ENCODE measurements at regions not wholly inside any gene's neighbourhood (a gene's known extent, or its start where the extent isn't known, plus 50 kb on each side); places are given as distances from the start of the nearest gene placed in this dataset.
"Not testable (repeated sequence)": the region's sequence is repeated elsewhere in the genome, so short reads cannot be mapped to it uniquely, and the experiment has no call there.

DNA sequence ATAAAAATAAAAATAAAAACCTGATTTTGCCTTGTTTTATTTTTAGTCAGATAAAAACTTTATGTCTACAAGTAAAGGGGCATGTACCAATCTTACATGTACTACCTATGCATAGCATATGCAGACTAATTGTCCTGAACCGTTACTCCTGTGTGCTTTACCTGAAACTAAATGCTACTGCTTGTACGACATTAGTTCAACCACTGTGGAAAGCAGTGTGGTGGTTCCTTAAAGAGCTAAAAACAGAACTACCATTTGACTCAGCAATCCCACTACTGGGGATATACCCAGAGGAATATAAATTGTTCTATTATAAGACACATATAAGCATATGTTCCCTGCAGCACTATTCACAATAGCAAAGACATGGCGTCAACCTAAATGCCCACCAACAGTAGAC lies 426.0 kb upstream of the PMFBP1 start:
- no peak for DNase-seq (ENCODE audit: low read depth, low spot score)

- no peak for DNase-seq (ENCODE audit: low read depth, low spot score)
Measured at GRCh38 chr16:72596373-72596772, 424.4 kb upstream of the PMFBP1 start.

- no peak for DNase-seq (ENCODE audit: low read depth, low spot score)
Measured at GRCh38 chr16:72590151-72590937, 418.4 kb upstream of the PMFBP1 start.

DNA sequence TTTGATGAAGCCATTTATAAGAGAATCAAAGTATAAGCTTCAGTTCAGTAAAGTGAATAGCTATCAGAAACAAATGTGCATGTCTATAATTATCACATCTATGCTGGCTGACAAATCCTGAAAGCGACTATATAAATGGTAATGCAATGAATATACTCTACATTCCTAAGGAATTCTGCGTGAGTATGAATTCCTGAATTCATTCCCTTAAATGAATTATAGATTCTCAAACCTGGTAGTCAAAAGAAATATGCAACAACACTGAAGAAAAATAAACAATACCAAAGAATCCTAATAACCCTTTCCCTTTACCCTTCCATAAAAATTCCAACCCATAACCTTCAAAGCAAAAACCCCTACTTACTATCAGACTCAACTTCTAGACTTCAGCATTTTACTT lies 416.6 kb upstream of the PMFBP1 start:
- DNase-seq (ENCODE audit: low read depth, low spot score) = no peak

DNA sequence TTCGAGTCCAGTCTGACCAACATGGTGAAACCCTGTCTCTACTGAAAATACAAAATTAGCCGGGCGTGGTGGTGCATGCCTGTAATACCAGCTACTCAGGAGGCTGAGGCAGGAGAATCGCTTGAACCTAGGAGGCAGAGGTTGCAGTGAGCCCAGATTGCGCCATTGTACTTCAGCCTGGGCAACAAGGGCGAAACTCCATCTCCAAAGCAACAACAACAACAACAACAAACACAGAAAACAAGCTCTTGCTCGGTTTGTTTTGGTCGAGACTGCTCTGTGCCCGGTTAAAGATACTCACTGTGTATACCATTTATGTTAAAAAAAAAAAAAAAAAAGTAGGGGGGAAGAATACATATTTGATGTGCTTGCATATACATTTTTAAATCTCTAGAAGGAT lies 406.1 kb upstream of the PMFBP1 start:
- DNase-seq (ENCODE audit: low read depth, low spot score) = not testable (repeated sequence)

DNA sequence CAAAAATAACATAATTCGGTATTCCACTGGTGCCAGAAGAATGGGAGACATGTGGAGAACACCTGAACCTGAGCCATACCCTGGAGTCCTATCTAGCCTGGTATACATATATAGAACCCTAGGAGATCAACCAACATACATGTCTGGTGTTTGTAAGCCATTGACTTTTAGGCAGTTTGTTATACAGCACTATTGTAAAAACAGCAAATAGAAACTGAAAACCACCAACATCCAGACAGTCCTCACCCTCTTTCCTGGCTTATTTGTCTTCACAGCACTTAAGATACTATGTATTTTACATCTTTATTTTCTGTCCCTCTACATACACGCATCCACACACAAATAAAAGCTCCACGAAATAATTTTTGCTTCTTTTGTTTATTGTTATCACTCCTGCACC lies 404.2 kb upstream of the PMFBP1 start:
- DNase-seq (ENCODE audit: low read depth, low spot score) = no peak

DNA sequence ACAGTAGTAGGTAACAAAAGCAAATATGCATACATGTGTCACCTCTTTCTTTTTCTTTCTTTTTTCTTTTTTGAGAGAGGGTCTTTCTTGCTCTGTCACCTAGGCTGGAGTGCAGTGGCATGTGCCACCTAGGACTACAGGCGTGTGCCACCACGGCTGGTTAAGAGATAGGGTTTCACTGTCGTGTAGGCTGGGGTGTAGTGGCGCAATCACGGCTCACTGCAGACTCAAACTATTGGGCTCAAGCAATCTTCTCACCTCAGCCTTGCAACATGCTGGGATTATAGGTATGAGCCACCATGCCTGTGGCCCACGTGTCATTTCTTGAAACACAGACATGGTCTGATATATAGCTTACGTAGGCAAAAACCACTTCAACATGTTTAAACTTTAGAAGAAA lies 397.7 kb upstream of the PMFBP1 start:
- DNase-seq (ENCODE audit: low read depth, low spot score) = no peak

- no peak for DNase-seq (ENCODE audit: low read depth, low spot score)
Measured at GRCh38 chr16:72568502-72568901, 396.5 kb upstream of the PMFBP1 start.

- DNase-seq (ENCODE audit: low read depth, low spot score) = no peak
Measured at GRCh38 chr16:72566174-72566573, 394.2 kb upstream of the PMFBP1 start.

DNA sequence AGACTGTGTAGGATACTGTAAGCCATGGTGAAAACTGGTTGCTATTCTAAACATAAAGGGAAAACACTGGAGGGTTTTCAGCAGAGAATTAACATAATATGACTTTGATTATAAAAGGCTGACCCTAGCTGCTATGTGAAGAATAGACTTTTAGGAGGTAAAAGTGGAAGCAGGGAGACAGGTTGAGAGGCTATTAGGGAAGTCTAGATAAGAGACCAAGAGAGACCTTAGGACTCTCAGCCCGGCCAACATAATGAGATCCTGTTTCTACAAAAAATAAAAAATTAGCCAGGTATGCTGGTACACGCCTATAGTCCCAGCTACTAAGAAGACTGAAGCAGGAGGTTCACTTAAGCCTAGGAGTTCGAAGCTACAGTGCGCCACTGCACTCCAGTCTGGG lies 393.2 kb upstream of the PMFBP1 start:
- DNase-seq (ENCODE audit: low read depth, low spot score) = no peak

DNA sequence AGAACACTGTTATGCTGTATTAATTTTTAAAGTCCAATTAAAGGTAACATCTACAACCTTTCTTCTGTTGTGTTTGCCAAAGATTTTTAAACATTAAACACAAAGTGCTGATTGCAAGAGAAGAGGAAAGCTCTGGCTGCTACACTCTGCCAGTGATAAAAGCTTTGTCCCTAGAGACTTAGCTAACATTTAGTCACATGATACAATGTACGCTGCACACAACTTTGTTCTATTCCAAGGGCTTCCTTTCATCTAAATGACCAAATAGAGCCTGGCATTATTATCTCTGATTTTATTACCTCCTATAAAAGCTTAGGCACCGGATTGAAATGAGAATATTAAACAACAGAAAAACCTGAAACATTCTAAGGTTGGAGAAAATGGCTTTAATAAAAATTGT lies 388.7 kb upstream of the PMFBP1 start:
- no peak for DNase-seq (ENCODE audit: low read depth, low spot score)

- DNase-seq (ENCODE audit: low read depth, low spot score) = no peak
Measured at GRCh38 chr16:72558501-72558900, 386.5 kb upstream of the PMFBP1 start.

GRCh38 chr16:72554935-72555334 lies 383.0 kb upstream of the PMFBP1 start:
- DNase-seq (ENCODE audit: low read depth, low spot score) = no peak

GRCh38 chr16:72552654-72553053 lies 380.7 kb upstream of the PMFBP1 start:
- no peak for DNase-seq (ENCODE audit: low read depth, low spot score)

GRCh38 chr16:72551649-72552048 lies 379.7 kb upstream of the PMFBP1 start:
- DNase-seq (ENCODE audit: low read depth, low spot score) = no peak

DNA sequence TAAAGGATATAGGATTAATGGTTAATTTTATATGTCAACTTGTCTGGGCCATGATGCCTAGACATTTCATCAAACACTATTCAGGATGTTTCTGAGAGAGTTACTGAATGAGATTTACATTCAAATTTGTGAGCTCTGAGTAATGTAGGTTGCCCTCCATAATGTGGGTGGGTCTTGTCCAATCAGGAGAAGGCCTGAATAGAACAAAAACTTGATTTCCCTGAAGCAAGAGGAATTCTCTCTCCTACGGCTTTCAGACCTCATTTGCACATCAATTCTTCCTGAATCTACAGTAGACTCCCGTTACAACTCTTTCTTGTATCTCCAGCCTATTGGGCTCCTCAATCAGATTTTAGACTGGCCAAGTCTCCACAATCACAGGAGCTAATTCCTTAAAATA lies 377.9 kb upstream of the PMFBP1 start:
- no peak for DNase-seq (ENCODE audit: low read depth, low spot score)

DNA sequence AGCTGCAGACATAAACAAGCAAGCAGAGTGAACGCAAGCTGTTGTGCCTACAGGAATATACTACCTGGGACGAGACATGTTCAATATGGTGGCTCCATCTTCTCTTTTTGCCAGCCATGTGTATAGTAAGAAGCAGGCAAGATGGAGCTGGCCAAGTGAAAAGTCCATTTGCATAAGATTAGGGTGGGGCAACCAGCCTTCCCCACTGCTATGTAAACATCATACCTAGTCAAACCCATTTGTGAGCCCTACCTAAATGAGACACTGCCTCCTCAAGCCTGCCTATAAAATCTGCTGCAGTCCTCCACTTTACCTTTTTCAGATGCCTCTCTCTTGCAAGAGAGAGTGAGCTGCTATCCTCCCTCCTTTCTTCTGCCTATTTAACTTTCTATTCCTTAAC lies 370.1 kb upstream of the PMFBP1 start:
- DNase-seq (ENCODE audit: low read depth, low spot score) = no peak

DNA sequence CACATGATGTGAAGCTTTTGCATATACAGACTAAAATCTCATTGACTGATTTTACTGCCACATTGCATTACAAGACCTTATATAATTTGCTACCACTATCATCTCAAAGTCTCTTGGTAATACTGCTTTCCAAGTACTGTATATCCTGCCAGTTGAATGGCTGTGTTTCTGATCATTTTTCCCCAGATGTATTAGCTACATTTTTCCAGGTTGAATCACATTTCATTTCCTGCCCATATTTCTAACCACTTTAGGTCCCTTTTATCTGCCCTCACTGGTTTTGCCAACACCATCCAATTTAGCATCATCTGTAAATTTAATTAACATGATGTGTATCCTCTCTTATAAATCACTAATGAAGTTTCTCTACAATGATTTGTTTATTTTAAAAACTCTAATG lies 365.7 kb upstream of the PMFBP1 start:
- DNase-seq (ENCODE audit: low read depth, low spot score) = no peak

GRCh38 chr16:72536723-72537435 lies 364.9 kb upstream of the PMFBP1 start:
- DNase-seq (ENCODE audit: low read depth, low spot score) = no peak

DNA sequence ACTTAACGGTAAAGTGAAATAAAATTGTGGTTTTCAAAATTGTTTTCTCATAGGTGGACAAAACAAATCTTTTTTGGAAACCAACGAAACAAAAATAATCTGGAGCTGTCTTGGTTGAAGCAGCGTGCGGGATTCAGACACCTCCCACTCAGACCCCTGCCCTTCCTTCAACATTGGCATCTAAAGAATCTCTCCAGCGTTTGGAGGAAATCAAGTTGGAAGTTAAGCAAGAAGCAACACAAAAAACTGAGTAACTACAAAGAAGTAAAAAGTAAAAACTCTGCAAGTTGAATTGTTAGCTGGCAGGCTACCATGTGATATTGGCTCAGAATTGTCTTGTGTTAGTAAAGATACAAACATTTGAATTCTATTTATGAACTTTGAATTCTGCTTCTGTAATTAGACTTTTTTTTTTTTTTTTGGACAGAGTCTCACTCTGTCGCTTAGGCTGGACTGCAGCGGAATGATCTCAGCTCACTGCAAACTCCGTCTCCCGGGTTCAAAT lies 361.0 kb upstream of the PMFBP1 start:
- no peak for DNase-seq (ENCODE audit: low read depth, low spot score)

DNA sequence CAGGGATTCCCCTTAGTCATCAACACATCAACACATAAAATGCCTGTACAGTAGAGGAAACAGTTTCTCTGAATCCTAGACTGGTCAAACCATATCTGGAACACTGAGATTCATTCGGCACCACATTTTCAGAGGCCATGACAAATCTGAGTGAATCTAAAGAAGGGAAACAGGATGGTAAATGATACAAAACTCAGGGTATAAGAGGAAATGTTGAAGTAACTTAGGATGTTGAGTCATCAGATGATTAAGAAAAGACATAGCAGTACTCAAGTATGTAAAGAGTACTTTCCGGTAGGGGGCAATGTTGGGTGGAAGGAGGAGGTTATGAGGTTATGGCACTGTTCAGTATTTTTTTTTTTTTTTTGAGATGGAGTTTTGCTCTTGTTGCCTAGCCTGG lies 358.5 kb upstream of the PMFBP1 start:
- DNase-seq (ENCODE audit: low read depth, low spot score) = no peak

GRCh38 chr16:72523087-72523486 lies 351.1 kb upstream of the PMFBP1 start:
- no peak for DNase-seq (ENCODE audit: low read depth, low spot score)

- no peak for DNase-seq (ENCODE audit: low read depth, low spot score)
Measured at GRCh38 chr16:72517154-72517553, 345.2 kb upstream of the PMFBP1 start.

Measured in brain pericyte (primary cell).